H1 (cell line): ENCODE measurements at regions not wholly inside any gene's neighbourhood (a gene's known extent, or its start where the extent isn't known, plus 50 kb on each side); places are given as distances from the start of the nearest gene placed in this dataset.

ENCODE experiments used
- BRCA1 ChIP-seq: IDR thresholded peaks from 2 replicates; pipeline ENCODE4 v1.6.1; 2012; ENCODE audit warnings: low read depth, low read length, improper control_type of control experiment
- CHD2 ChIP-seq: IDR thresholded peaks from 2 replicates; pipeline ENCODE4 v1.6.1; 2012; ENCODE audit warnings: low read length, improper control_type of control experiment
- CHD7 ChIP-seq: fragments of 300-600 bp; sonication (generic); IDR thresholded peaks from 2 replicates; pipeline ENCODE4 v1.7.1; 2012; ENCODE audit warnings: low read length, moderate library complexity, mild to moderate bottlenecking, inconsistent platforms; ENCODE audit not compliant: insufficient replicate concordance
- EZH2 ChIP-seq: fragments of 200-600 bp; sonication (generic); IDR thresholded peaks from 2 replicates; pipeline ENCODE4 v1.7.1; 2012; ENCODE audit warnings: low read depth, mild to moderate bottlenecking, moderate library complexity, low read length, inconsistent platforms; ENCODE audit not compliant: severe bottlenecking
- GABPA ChIP-seq: IDR thresholded peaks from 2 replicates; pipeline ENCODE4 v1.6.1; 2011; ENCODE audit warnings: mild to moderate bottlenecking, low read length, moderate library complexity, borderline replicate concordance; ENCODE audit not compliant: insufficient read depth
- JUN ChIP-seq: IDR thresholded peaks from 2 replicates; pipeline ENCODE4 v1.6.1; 2011; ENCODE audit warnings: low read depth, mild to moderate bottlenecking, improper control_type of control experiment, low read length
- KDM4A ChIP-seq: IDR thresholded peaks from one replicate; pipeline ENCODE4 v1.7.1; 2012; ENCODE audit warnings: low read depth, mild to moderate bottlenecking, moderate library complexity, low read length, inconsistent platforms; ENCODE audit not compliant: severe bottlenecking
- KDM5A ChIP-seq: fragments of 200-600 bp; IDR thresholded peaks from 2 replicates; pipeline ENCODE4 v1.7.1; 2012; ENCODE audit warnings: mild to moderate bottlenecking, low read length, inconsistent platforms, mixed read lengths
- RAD21 ChIP-seq, 2 experiments: IDR thresholded peaks in 1 of 2; conservative IDR thresholded peaks in 1 of 2; 2 replicates each; pipeline ENCODE4 v1.6.1; 2011; ENCODE audit warnings: low read depth in 2 of 2, low read length in 2 of 2, improper control_type of control experiment in 1 of 2, inconsistent platforms in 1 of 2, mild to moderate bottlenecking in 1 of 2, moderate library complexity in 1 of 2
- SP1 ChIP-seq: IDR thresholded peaks from 2 replicates; pipeline ENCODE4 v1.6.1; 2011; ENCODE audit warnings: low read depth, low read length
- SRF ChIP-seq: IDR thresholded peaks from 2 replicates; pipeline ENCODE4 v1.6.1; 2011; ENCODE audit warnings: mild to moderate bottlenecking, low read depth, low read length, moderate library complexity
- TAF1 ChIP-seq: IDR thresholded peaks from 2 replicates; pipeline ENCODE4 v1.6.1; 2011; ENCODE audit warnings: mild to moderate bottlenecking, low read depth, low read length
- YY1 ChIP-seq: IDR thresholded peaks from 2 replicates; pipeline ENCODE4 v1.6.1; 2011; ENCODE audit warnings: low read depth, mild to moderate bottlenecking, low read length

- TF ChIP-seq CHD7: no peak
- TF ChIP-seq GABPA: no peak
- no peak for TF ChIP-seq TAF1
- TF ChIP-seq SRF: no peak
- no peak for TF ChIP-seq JUN
- no peak for TF ChIP-seq CHD2
- TF ChIP-seq BRCA1: no peak
- no peak for TF ChIP-seq KDM5A
- TF ChIP-seq RAD21 (IDR thresholded peaks at IDR 0.05 in 1 of 2, conservative IDR thresholded peaks at IDR 0.05 in 1 of 2; ENCODE audit: low read depth in 2 of 2, low read length in 2 of 2): no peak
- no peak for TF ChIP-seq EZH2
- TF ChIP-seq SP1: no peak
- TF ChIP-seq KDM4A: no peak
- TF ChIP-seq YY1: no peak
Observed at GRCh38 chr17:63308272-63308671, 137.8 kb downstream of the CYB561 start (continued).
